Fibroblast of pulmonary artery (primary cell): ENCODE measurements at regions not wholly inside any gene's neighbourhood (a gene's known extent, or its start where the extent isn't known, plus 50 kb on each side); places are given as distances from the start of the nearest gene placed in this dataset.
"Not testable (repeated sequence)": the region's sequence is repeated elsewhere in the genome, so short reads cannot be mapped to it uniquely, and the experiment has no call there.

Experiments
- DNase-seq: peaks from one replicate; pipeline ENCODE4 v3.0.0-alpha.2; 2010; ENCODE audit warnings: low read depth
- H3K4me3 ChIP-seq: replicated peaks from 2 replicates; pipeline ENCODE4 v1.5.1; 2011; ENCODE audit warnings: low read depth, mild to moderate bottlenecking, control low read depth, low read length, moderate library complexity
- TF ChIP-seq, protein P1 (sequence below): IDR thresholded peaks from 2 replicates; pipeline ENCODE4 v1.5.1; 2011; ENCODE audit warnings: mild to moderate bottlenecking, control low read depth, low read length, inconsistent platforms; ENCODE audit errors: missing control alignments

DNA sequence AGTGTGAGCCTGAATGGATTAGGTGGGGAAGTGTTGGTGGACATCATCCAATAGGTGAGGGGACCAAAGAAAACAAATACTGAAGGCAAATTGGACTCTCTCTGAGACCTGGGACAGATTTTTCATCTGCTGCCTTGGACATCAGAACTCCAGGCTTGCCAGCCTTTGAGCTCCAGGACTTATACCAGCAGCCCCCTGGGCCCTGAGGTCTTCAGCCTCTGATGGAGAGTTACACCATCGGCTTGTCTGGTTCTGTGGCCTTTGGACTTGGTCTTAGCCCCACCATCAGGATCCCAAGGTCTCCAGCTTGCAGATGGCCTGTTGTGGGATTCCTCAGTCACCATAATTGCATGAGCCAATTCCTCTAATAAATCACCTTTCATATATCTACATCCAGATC is 80.8 kb upstream of the SLC8A3 start:
- TF ChIP-seq, protein P1, sequence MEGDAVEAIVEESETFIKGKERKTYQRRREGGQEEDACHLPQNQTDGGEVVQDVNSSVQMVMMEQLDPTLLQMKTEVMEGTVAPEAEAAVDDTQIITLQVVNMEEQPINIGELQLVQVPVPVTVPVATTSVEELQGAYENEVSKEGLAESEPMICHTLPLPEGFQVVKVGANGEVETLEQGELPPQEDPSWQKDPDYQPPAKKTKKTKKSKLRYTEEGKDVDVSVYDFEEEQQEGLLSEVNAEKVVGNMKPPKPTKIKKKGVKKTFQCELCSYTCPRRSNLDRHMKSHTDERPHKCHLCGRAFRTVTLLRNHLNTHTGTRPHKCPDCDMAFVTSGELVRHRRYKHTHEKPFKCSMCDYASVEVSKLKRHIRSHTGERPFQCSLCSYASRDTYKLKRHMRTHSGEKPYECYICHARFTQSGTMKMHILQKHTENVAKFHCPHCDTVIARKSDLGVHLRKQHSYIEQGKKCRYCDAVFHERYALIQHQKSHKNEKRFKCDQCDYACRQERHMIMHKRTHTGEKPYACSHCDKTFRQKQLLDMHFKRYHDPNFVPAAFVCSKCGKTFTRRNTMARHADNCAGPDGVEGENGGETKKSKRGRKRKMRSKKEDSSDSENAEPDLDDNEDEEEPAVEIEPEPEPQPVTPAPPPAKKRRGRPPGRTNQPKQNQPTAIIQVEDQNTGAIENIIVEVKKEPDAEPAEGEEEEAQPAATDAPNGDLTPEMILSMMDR = no peak

DNA sequence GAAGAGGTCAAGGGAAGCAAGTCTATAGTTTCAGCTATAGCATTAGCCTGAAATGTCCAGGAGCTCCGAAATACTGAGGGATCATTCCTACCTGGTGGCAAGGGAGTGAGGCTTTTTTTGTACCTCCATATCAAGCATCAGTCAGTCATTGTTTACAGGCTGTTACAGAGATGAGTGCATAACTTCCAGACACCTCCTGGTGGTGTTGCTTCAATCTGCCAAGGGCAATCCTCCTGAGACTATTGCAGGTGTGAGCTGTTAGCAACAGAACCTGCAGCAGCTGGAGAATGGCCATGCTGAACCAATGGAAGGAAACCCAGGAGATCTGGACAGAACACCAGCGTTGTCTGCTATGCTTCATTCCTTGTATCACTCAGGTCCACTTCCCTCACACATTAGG is 80.0 kb upstream of the SLC8A3 start:
- no peak for DNase-seq
- H3K4me3 ChIP-seq = no peak overlapping the region
- TF ChIP-seq, protein P1 = no peak

More for the DNA sequence above, 80.8 kb upstream of the SLC8A3 start:
- no peak overlapping the region for H3K4me3 ChIP-seq
- no peak for DNase-seq

DNA sequence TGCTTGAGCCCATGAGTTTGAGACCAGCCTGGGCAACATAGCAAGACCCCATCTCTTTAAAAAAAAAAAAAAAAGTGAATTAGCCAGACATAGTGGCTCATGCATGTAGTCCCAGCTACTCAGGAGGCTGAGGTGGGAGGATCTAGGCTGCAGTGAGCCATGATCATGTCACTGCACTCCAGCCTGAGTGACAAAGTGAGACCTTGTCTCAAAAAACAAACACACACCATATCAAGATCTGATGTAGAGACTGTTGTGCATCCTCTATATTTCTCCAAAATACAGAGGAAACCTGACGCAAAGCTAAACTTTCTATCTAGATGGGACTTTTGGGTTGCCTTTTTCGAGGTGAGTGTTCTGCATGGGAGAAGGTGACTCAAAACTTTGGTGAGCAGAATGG is 77.4 kb upstream of the SLC8A3 start:
- DNase-seq = no peak
- TF ChIP-seq, protein P1 = no peak
- H3K4me3 ChIP-seq = no peak overlapping the region

DNA sequence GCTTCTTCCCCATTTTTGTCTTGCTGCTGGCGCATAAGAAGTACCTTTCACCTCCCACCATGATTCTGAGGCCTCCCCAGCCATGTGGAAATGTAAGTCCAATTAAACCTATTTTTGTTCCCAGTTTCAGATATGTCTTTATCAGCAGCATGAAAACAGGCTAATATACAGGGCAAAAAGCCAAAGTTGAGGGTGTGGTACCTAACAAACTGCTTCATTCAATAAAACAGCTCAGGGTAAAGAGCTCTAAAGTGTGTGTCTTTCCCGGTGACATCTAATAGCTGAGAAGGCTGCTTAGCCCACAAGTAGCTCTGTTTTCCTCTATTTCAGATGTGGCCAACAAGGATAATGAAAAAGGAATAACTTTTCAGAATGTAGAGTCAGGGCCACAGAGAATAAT is 76.7 kb upstream of the SLC8A3 start:
- TF ChIP-seq, protein P1 = no peak
- DNase-seq = no peak

DNA sequence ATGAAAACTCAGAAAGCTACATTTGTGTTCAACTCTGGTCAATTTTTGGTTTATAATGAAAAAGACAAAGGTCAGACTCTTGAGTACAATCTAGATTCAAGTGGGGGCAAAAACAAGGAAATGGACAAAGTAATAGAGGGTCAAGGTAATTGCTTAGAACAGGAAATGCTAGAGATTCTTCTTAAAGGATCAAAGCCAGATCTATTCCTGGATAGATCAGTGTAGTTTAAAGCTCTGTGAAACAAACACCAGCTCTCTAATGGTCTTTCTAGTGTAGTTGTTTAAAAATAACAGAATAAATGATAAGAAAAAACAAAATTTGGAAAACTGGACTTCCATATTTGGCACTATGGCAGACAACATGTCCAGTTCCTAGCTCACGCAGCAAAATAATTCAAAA is 70.7 kb upstream of the SLC8A3 start:
- TF ChIP-seq, protein P1 = no peak
- no peak for DNase-seq
- H3K4me3 ChIP-seq = no peak overlapping the region

More for the DNA sequence above, 76.7 kb upstream of the SLC8A3 start:
- no peak overlapping the region for H3K4me3 ChIP-seq

DNA sequence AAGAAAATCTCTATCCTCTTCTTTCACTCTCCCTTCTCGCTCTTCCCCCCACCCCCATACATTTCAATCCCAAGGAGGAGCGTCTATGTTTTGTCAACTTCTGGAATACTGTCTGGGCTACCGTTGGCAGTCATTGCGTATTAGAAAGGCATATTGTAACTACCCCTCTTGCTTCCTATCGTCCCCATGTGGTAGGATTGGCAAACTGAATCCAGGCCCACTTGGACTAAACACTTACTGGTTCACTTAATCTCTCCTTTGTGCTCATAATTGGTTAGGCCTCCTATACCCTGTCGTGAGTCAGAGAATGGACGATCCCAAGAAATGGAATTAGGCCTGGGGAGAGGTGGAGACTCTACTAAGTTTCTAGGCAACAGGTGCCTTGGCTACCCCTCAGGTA is 68.8 kb upstream of the SLC8A3 start:
- no peak overlapping the region for H3K4me3 ChIP-seq
- no peak for DNase-seq
- TF ChIP-seq, protein P1 = no peak

DNA sequence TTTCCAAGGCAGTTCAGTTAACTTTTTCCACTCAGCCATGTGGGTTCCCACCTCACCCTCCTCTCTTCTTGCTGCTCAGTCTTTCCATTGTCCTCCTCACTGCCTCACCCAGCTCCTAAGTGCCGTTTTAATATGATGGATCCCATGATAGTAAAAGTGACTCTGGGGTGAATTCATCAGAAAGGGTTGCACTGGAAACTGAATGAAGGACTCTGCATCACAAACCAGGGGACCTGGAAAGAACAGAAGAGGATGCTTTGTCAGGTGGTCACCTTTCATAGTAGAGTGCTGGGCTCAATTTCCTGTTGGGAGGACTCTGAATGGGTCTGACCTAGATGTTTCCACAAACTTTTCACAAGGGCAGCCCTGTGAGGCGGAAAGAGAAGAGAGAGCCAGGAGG is 67.8 kb upstream of the SLC8A3 start:
- TF ChIP-seq, protein P1 = no peak
- H3K4me3 ChIP-seq = no peak overlapping the region
- no peak for DNase-seq

DNA sequence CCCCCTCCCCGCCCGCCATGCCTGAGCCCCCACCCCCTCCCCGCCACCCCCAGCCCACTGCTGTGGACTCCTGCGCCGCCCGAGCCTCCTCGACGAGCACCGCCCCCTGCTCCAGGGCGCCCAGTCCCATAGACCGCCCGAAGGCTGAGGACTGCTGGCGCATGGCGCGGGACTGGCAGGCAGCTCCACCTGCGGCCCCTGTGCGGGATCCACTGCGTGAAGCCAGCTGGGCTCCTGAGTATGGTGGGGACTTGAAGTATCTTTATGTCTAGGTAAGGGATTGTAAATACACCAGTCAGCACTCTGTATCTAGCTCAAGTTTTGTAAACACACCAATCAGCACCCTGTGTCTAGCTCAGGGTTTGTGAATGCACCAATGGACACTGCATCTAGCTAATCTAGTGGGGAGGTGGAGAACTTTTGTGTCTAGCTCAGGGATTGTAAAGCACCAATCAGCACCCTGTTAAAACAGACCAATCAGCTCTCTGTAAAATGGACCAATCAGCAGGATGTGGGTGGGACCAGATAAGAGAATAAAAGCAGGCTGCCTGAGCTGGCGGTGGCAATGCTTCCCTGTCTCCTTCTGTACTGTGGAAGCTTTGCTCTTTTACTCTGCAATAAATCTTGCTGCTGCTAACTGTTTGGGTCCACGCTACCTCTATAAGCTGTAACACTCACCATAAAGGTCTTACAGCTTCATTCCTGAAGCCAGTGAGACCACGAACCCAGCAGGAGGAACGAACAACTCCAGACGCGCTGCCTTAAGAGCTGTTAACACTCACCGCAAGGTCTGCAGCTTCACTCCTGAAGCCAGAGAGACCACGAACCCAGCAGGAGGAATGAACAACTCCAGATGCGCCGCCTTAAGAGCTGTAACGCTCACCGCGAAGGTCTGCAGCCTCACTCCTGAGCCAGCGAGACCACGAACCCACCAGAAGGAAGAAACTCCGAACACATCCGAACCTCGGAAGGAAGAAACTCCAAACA is 66.6 kb upstream of the SLC8A3 start:
- DNase-seq, H3K4me3 ChIP-seq: not testable (repeated sequence)
